ENCODE measurements at regions not wholly inside any gene's neighbourhood (a gene's known extent, or its start where the extent isn't known, plus 50 kb on each side); places are given as distances from the start of the nearest gene placed in this dataset.

- no peak for DNase-seq
Measured at GRCh38 chr7:114860206-114860605, 61.7 kb upstream of the MDFIC start.

DNA sequence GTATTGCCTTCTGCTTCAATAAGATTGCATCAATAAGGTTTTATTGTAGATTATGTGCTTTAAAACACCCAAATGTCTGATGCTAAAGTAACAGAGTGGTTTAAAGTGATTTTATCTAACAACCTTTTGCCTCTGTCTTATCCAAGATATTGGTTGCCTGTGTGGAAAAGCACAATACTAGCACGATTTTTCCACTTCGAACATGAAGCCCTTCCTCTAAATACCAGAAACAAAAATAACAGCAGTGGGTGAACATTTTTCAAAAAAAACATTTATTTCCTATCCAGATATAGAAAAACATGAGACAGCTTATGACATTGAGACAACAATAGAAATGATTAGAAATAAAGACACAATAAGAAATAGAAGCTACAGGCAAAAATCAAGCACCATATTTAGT lies 59.5 kb upstream of the MDFIC start:
- DNase-seq, result no peak

- no peak for DNase-seq
Measured at GRCh38 chr7:114864278-114864677, 57.6 kb upstream of the MDFIC start.

DNA sequence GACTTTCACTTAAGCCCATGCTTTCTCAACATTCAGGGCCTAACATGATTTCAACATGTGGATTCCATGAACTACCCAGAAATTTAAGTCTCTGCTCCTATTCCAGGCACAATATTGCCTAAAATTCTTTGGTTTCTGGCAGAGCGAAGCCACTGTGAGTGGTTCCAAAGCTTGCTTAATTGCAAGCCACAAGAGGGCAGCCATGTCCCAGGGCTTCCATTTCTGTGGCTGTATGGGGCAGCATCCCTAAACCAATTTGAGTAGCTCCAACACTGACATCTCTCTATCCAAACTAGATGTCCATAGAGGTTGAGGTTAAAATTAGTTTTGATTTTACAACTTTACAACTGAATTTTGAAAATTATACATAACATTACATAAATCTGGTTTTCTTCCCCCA lies 56.3 kb upstream of the MDFIC start:
- peak; percentile 58 for DNase-seq

All from activated CD8-positive, alpha-beta memory T cell treated with anti-CD3 and anti-CD28 coated beads, Interleukin-2, amount 50 U/mL, for 4 hours (primary cell).